ENCODE measurements at regions not wholly inside any gene's neighbourhood (a gene's known extent, or its start where the extent isn't known, plus 50 kb on each side); places are given as distances from the start of the nearest gene placed in this dataset.

GRCh38 chr15:70154718-70155347, 57.1 kb upstream of the TLE3 start:
- H3K4me3 ChIP-seq (ENCODE audit: extremely low read depth in 1 of 4, insufficient read depth in 2 of 4, low read depth in 3 of 4, low read length in 4 of 4): no peak overlapping the region
- no peak overlapping the region for H2BK120ac ChIP-seq (replicated peaks; ENCODE audit: low read depth, low read length)
- H3K79me1 ChIP-seq (ENCODE audit: low read depth, low read length): no peaks in the 10 kb centered on the region
- ChIA-PET POLR2A (ENCODE audit: partially characterized antibody) (interaction anchor here (0.9 to 2.4 kb wide), 6 partner anchors 8 to 61 kb away, joined by 3 to 8 read pairs (median 4); partner anchors contain the start of gene TLE3), CTCF (ENCODE audit: partially characterized antibody) (interaction anchor here (0.7 to 1.7 kb wide), 8 partner anchors 9 to 208 kb away, joined by 3 to 4 read pairs (median 4); no protein-coding TSS in a partner anchor)
- H3K18ac ChIP-seq (ENCODE audit: extremely low read depth, low read length): no peak overlapping the region
- H3K4me2 ChIP-seq (ENCODE audit: insufficient read depth in 1 of 2, low read depth in 2 of 2, low read length in 2 of 2): no peak overlapping the region
- no peak overlapping the region for H3K14ac ChIP-seq (ENCODE audit: insufficient read length)
- 0 out of 2 replicates have a peak overlapping the region, but pooled peaks have one; percentile 75 for H2AFZ ChIP-seq (ENCODE audit: low read length)
- peaks cover 0 to 11% (median 6%) of the 10 kb centered on the region in 4 experiments; a peak in 4 of 7 replicates for H3K4me1 ChIP-seq (replicated peaks in 1 of 4; ENCODE audit: control insufficient read depth in 3 of 4, insufficient read depth in 4 of 4, low read length in 3 of 4)
- no peaks in the 10 kb centered on the region for H3K23me2 ChIP-seq (ENCODE audit: low read depth, low read length)
- H3K27me3 ChIP-seq (replicated peaks in 1 of 4; ENCODE audit: control insufficient read depth in 3 of 4, extremely low read depth in 1 of 4, insufficient read depth in 3 of 4, low read length in 3 of 4): peaks cover 0 to 2% (median 0%) of the 10 kb centered on the region in 4 experiments; a peak in 1 of 7 replicates
- no peak overlapping the region for H2AK5ac ChIP-seq (ENCODE audit: low read depth, low read length)
- H3K4ac ChIP-seq (replicated peaks; ENCODE audit: insufficient read length, low read depth, low read length): no peak overlapping the region
- no peak overlapping the region for H3K27ac ChIP-seq (ENCODE audit: low read depth, low read length)
- H2BK15ac ChIP-seq (ENCODE audit: low read length): no peak overlapping the region
- no peak overlapping the region for H4K91ac ChIP-seq (replicated peaks; ENCODE audit: insufficient read length, low read length)
- peak overlapping the region; percentile 50; the same call in 1 of the 2 replicates for H2BK20ac ChIP-seq (ENCODE audit: low read length)
- H3K79me2 ChIP-seq (ENCODE audit: control insufficient read depth in 1 of 2, insufficient read depth in 2 of 2, low read length in 2 of 2): no peaks in the 10 kb centered on the region
- 85% methylated on average over 12 of the region's 12 CpGs; no CpG with 5 or more reads in 1 of the 2 experiments for WGBS, 2 experiments (ENCODE audit: extremely low coverage in 1 of 2, insufficient coverage in 1 of 2, insufficient read length in 1 of 2, insufficient replicate concordance in 2 of 2, low coverage in 1 of 2, low lambda C conversion rate in 2 of 2, missing lambda C conversion rate in 1 of 2)
- no peak overlapping the region for H4K5ac ChIP-seq (ENCODE audit: insufficient read length, low read depth, low read length)
- H3K56ac ChIP-seq (replicated peaks; ENCODE audit: insufficient read length, low read depth, low read length): no peak overlapping the region
- H4K20me1 ChIP-seq (replicated peaks in 1 of 2; ENCODE audit: control insufficient read depth in 1 of 2, insufficient read depth in 2 of 2, low read length in 2 of 2): no peaks in the 10 kb centered on the region
- H3K36me3 ChIP-seq (ENCODE audit: control insufficient read depth in 2 of 4, insufficient read depth in 4 of 4, low read length in 3 of 4): no peaks in the 10 kb centered on the region
- DNase-seq (ENCODE audit: low read depth in 1 of 2, low spot score in 2 of 2): no peak
- TF ChIP-seq KDM1A (IDR thresholded peaks at IDR 0.05; ENCODE audit: borderline replicate concordance, low read length) (no peak), SP2 (IDR thresholded peaks at IDR 0.05; ENCODE audit: low read length) (no peak), SIRT6 (IDR thresholded peaks at IDR 0.05; ENCODE audit: low read length) (no peak), TEAD4 (IDR thresholded peaks at IDR 0.05; ENCODE audit: low read depth, low read length) (no peak), SIN3A (conservative IDR thresholded peaks at IDR 0.05 in 1 of 2, IDR thresholded peaks at IDR 0.05 in 1 of 2; ENCODE audit: low read depth in 1 of 2, low read length in 2 of 2) (no peak), CTCF (IDR thresholded peaks at IDR 0.05; ENCODE audit: control extremely low read depth in 1 of 3, insufficient read depth in 1 of 3, low read depth in 1 of 3, low read length in 3 of 3) (no peak), KDM4A (IDR thresholded peaks at IDR 0.05; ENCODE audit: low read depth, low read length, severe bottlenecking) (no peak)
- H3K23ac ChIP-seq (ENCODE audit: insufficient read length): no peak overlapping the region
- no peak overlapping the region for H3K9ac ChIP-seq (replicated peaks in 1 of 4; ENCODE audit: extremely low read depth in 1 of 4, low read depth in 3 of 4, low read length in 3 of 4)
- peak overlapping the region; percentile 69 for H4K8ac ChIP-seq (ENCODE audit: extremely low read depth, insufficient read depth, low read length)
- H3K9me3 ChIP-seq (ENCODE audit: insufficient read depth in 2 of 2, low read depth in 1 of 2, low read length in 1 of 2): no peaks in the 10 kb centered on the region
- FAIRE-seq: no peak
- no peak overlapping the region for H2BK5ac ChIP-seq (ENCODE audit: low read depth, low read length)
- 0 out of 2 replicates have a peak overlapping the region, but pooled peaks have one; percentile 27 for H2BK12ac ChIP-seq (ENCODE audit: low read depth, low read length)

Data from H1 (cell line).